H9 (cell line): ENCODE measurements at regions not wholly inside any gene's neighbourhood (a gene's known extent, or its start where the extent isn't known, plus 50 kb on each side); places are given as distances from the start of the nearest gene placed in this dataset.

Source experiments
- DNase-seq: peaks from one replicate; pipeline ENCODE4 v3.0.0-alpha.2; 2017
- H2AFZ ChIP-seq: one replicate; pipeline ENCODE4 v1.6.1; 2013; ENCODE audit warnings: mild to moderate bottlenecking, low read length, control low read depth, moderate library complexity
- H2AK5ac ChIP-seq: 2 replicates; pipeline ENCODE4 v1.6.1; 2013; ENCODE audit warnings: low read length, control low read depth, mixed read lengths; ENCODE audit not compliant: insufficient read length
- H2BK120ac ChIP-seq: one replicate; pipeline ENCODE4 v1.6.1; 2013; ENCODE audit warnings: low read depth, mild to moderate bottlenecking, low read length, control low read depth, inconsistent platforms; ENCODE audit not compliant: poor library complexity, severe bottlenecking
- H2BK12ac ChIP-seq: 2 replicates; pipeline ENCODE4 v1.6.1; 2013; ENCODE audit warnings: low read length, control low read depth, mixed read lengths, low read depth; ENCODE audit not compliant: insufficient read length
- H2BK15ac ChIP-seq: 2 replicates; pipeline ENCODE4 v1.6.1; 2013; ENCODE audit warnings: low read depth, low read length, control low read depth
- H2BK20ac ChIP-seq: one replicate; pipeline ENCODE4 v1.6.1; 2013; ENCODE audit warnings: low read depth, mild to moderate bottlenecking, low read length, control low read depth, inconsistent platforms; ENCODE audit not compliant: poor library complexity, severe bottlenecking
- H2BK5ac ChIP-seq: 2 replicates; pipeline ENCODE4 v1.6.1; 2013; ENCODE audit warnings: low read length, control low read depth, mixed read lengths; ENCODE audit not compliant: insufficient read length
- H3K14ac ChIP-seq: 2 replicates; pipeline ENCODE4 v1.6.1; 2013; ENCODE audit warnings: low read length, control low read depth; ENCODE audit not compliant: insufficient read depth
- H3K18ac ChIP-seq: 2 replicates; pipeline ENCODE4 v1.6.1; 2013; ENCODE audit warnings: low read depth, mild to moderate bottlenecking, mixed read lengths, low read length, control low read depth; ENCODE audit not compliant: insufficient read length
- H3K23ac ChIP-seq: 2 replicates; pipeline ENCODE4 v1.6.1; 2013; ENCODE audit warnings: low read length, control low read depth, mixed read lengths, low read depth; ENCODE audit not compliant: insufficient read length
- H3K23me2 ChIP-seq: 2 replicates; pipeline ENCODE4 v1.6.1; 2013; ENCODE audit warnings: low read depth, mild to moderate bottlenecking, mixed read lengths, low read length, control low read depth; ENCODE audit not compliant: insufficient read length, poor library complexity, severe bottlenecking
- H3K27ac ChIP-seq: 2 replicates; pipeline ENCODE4 v1.5.1; 2013; ENCODE audit warnings: low read length, control low read depth, mixed read lengths, low read depth; ENCODE audit not compliant: insufficient read length
- H3K27me3 ChIP-seq: 2 replicates; pipeline ENCODE4 v1.6.1; 2013; ENCODE audit warnings: low read length, control low read depth, inconsistent platforms; ENCODE audit not compliant: insufficient read depth
- H3K4ac ChIP-seq: 2 replicates; pipeline ENCODE4 v1.6.1; 2013; ENCODE audit warnings: low read depth, mild to moderate bottlenecking, control low read depth, inconsistent platforms, low read length, moderate library complexity
- H3K4me1 ChIP-seq: 2 replicates; pipeline ENCODE4 v1.6.1; 2013; ENCODE audit warnings: low read length, control low read depth, inconsistent platforms; ENCODE audit not compliant: insufficient read depth
- H3K4me2 ChIP-seq: 2 replicates; pipeline ENCODE4 v1.6.1; 2013; ENCODE audit warnings: low read length, control low read depth, mixed read lengths; ENCODE audit not compliant: insufficient read length, insufficient read depth
- H3K56ac ChIP-seq: 2 replicates; pipeline ENCODE4 v1.6.1; 2013; ENCODE audit warnings: low read depth, mild to moderate bottlenecking, mixed read lengths, low read length, control low read depth; ENCODE audit not compliant: insufficient read length
- H3K79me1 ChIP-seq: 2 replicates; pipeline ENCODE4 v1.6.1; 2013; ENCODE audit warnings: low read depth, mild to moderate bottlenecking, moderate library complexity, low read length, control low read depth, inconsistent platforms; ENCODE audit not compliant: insufficient read depth, poor library complexity, severe bottlenecking
- H3K79me2 ChIP-seq: 2 replicates; pipeline ENCODE4 v1.6.1; 2013; ENCODE audit warnings: low read length, control low read depth, inconsistent platforms; ENCODE audit not compliant: insufficient read depth
- H3K9ac ChIP-seq: 2 replicates; pipeline ENCODE4 v1.6.1; 2013; ENCODE audit warnings: low read length, control low read depth, mixed read lengths; ENCODE audit not compliant: insufficient read length; ENCODE audit errors: extremely low read depth
- H3K9me3 ChIP-seq: one replicate; pipeline ENCODE4 v1.6.1; 2013; ENCODE audit warnings: low read depth, low read length, inconsistent platforms; ENCODE audit not compliant: control insufficient read depth
- H3T11ph ChIP-seq: one replicate; pipeline ENCODE4 v1.6.1; 2013; ENCODE audit warnings: mild to moderate bottlenecking, low read length, control low read depth, inconsistent platforms
- H4K20me1 ChIP-seq: one replicate; pipeline ENCODE4 v1.6.1; 2013; ENCODE audit not compliant: control insufficient read depth, insufficient read length, insufficient read depth
- H4K5ac ChIP-seq: 2 replicates; pipeline ENCODE4 v1.6.1; 2013; ENCODE audit warnings: low read depth, mild to moderate bottlenecking, mixed read lengths, low read length, control low read depth; ENCODE audit not compliant: insufficient read length
- H4K8ac ChIP-seq: replicated peaks from 2 replicates; pipeline ENCODE4 v1.6.1; 2013; ENCODE audit warnings: low read length, control low read depth, mixed read lengths, low read depth; ENCODE audit not compliant: insufficient read length
- H4K91ac ChIP-seq: 2 replicates; pipeline ENCODE4 v1.6.1; 2013; ENCODE audit warnings: low read depth, mild to moderate bottlenecking, moderate library complexity, mixed read lengths, low read length, control low read depth; ENCODE audit not compliant: insufficient read length
- H3K27ac Mint-ChIP-seq, 3 experiments: 2 replicates in 2 of 3; 3 replicates in 1 of 3; pipeline ENCODE4 v1.8.0; 2020 to 2021; ENCODE audit warnings: mixed read lengths in 3 of 3, mild to moderate bottlenecking in 1 of 3, moderate library complexity in 1 of 3
- H3K27me3 Mint-ChIP-seq: 2 replicates; pipeline ENCODE4 v1.8.0; 2021; ENCODE audit warnings: low read depth, mild to moderate bottlenecking, moderate library complexity, mixed read lengths
- H3K36me3 Mint-ChIP-seq, 3 experiments: 2 replicates in 2 of 3; 3 replicates in 1 of 3; pipeline ENCODE4 v1.8.0; 2020 to 2021; ENCODE audit warnings: low read depth in 3 of 3, mixed read lengths in 3 of 3; ENCODE audit not compliant: insufficient read depth in 1 of 3
- H3K4me1 Mint-ChIP-seq, 2 experiments: 2 replicates each; pipeline ENCODE4 v1.8.0; 2020; ENCODE audit warnings: mixed read lengths in 2 of 2
- H3K4me3 Mint-ChIP-seq, 2 experiments: 2 replicates in 1 of 2; 3 replicates in 1 of 2; pipeline ENCODE4 v1.8.0; 2020 to 2021; ENCODE audit warnings: mild to moderate bottlenecking in 2 of 2, mixed read lengths in 2 of 2, moderate library complexity in 1 of 2
- H3K9me3 Mint-ChIP-seq, 2 experiments: 2 replicates in 1 of 2; 3 replicates in 1 of 2; pipeline ENCODE4 v1.8.0; 2020; ENCODE audit warnings: mild to moderate bottlenecking in 2 of 2, mixed read lengths in 2 of 2, moderate library complexity in 1 of 2
- WGBS: extraction: QIAGEN DNeasy Blood & Tissue Kit; methylation state at CpG from one replicate; pipeline ENCODE4 v1.1.7; 2013; ENCODE audit warnings: missing lambda C conversion rate, low lambda C conversion rate, mixed read lengths; ENCODE audit not compliant: insufficient read length; ENCODE audit errors: extremely low coverage; 5-methylcytosine and 5-hydroxymethylcytosine counted together
- TF ChIP-seq, protein P1 (sequence below): fragments of 200-600 bp; sonication (generic); conservative IDR thresholded peaks from 3 replicates; pipeline ENCODE4 v1.8.0; 2021; ENCODE audit warnings: antibody characterized with exemption, mild to moderate bottlenecking

DNA sequence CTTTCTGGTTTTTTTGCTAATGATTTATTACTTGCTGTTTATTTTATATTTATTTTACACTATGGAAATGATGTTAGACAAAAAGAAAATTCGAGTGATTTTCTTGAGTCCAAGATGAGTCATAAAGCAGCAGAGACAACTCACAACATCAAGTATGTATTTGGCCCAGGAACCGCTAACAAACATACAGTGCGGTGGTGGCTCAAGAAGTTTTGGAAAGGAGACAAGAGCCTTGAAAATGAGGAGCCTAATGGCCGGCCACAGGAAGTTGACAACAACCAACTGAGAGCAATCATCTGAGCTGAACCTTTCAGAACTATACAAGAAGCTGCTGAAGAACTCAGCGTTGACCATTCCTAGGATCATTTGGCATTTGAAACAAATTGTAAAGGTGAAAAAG, 594.1 kb downstream of the SATB2 start:
- Histone ChIP-seq H2AFZ (no peak overlapping the region), H3K27me3 (no peaks in the 10 kb centered on the region), H3K4me2 (no peak overlapping the region), H4K91ac (no peak overlapping the region), H3K9me3 (no peaks in the 10 kb centered on the region), H2BK5ac (no peak overlapping the region), H3K79me2 (no peaks in the 10 kb centered on the region), H4K5ac (no peak overlapping the region), H3K18ac (no peak overlapping the region), H2BK15ac (no peak overlapping the region), H2AK5ac (no peak overlapping the region), H2BK12ac (no peak overlapping the region), H3T11ph (no peak overlapping the region), H3K23ac (no peak overlapping the region), H3K56ac (no peak overlapping the region), H3K23me2 (no peaks in the 10 kb centered on the region), H3K4ac (no peak overlapping the region), H3K14ac (no peak overlapping the region), H2BK120ac (no peak overlapping the region), H3K27ac (no peak overlapping the region), H4K8ac (no peak overlapping the region), H4K20me1 (no peaks in the 10 kb centered on the region), H3K79me1 (no peaks in the 10 kb centered on the region), H3K4me1 (no peaks in the 10 kb centered on the region; the same call in 1 of the 2 replicates), H3K9ac (no peak overlapping the region), H2BK20ac (no peak overlapping the region)
- TF ChIP-seq, protein P1, sequence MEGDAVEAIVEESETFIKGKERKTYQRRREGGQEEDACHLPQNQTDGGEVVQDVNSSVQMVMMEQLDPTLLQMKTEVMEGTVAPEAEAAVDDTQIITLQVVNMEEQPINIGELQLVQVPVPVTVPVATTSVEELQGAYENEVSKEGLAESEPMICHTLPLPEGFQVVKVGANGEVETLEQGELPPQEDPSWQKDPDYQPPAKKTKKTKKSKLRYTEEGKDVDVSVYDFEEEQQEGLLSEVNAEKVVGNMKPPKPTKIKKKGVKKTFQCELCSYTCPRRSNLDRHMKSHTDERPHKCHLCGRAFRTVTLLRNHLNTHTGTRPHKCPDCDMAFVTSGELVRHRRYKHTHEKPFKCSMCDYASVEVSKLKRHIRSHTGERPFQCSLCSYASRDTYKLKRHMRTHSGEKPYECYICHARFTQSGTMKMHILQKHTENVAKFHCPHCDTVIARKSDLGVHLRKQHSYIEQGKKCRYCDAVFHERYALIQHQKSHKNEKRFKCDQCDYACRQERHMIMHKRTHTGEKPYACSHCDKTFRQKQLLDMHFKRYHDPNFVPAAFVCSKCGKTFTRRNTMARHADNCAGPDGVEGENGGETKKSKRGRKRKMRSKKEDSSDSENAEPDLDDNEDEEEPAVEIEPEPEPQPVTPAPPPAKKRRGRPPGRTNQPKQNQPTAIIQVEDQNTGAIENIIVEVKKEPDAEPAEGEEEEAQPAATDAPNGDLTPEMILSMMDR, result no peak
- H3K27me3 Mint-ChIP-seq, result no peaks in the 10 kb centered on the region
- WGBS, result no CpG with 5 or more reads among the region's 5 CpGs
- DNase-seq, result no peak
- peaks cover 13 to 14% of the 10 kb centered on the region in 2 experiments; a peak in 4 of 5 replicates for H3K9me3 Mint-ChIP-seq
- peaks cover 11 to 12% of the 10 kb centered on the region in 2 experiments for H3K4me1 Mint-ChIP-seq
- no peak overlapping the region for H3K4me3 Mint-ChIP-seq
- H3K27ac Mint-ChIP-seq, result no peak overlapping the region
- H3K36me3 Mint-ChIP-seq, result peaks cover 8 to 14% (median 11%) of the 10 kb centered on the region in 3 experiments; a peak in 6 of 7 replicates
